ENCODE measurements at regions not wholly inside any gene's neighbourhood (a gene's known extent, or its start where the extent isn't known, plus 50 kb on each side); places are given as distances from the start of the nearest gene placed in this dataset.

GRCh38 chrX:45385757-45386156 lies 185.1 kb upstream of the DIPK2B start:
- TF ChIP-seq CTCF (IDR thresholded peaks at IDR 0.05; ENCODE audit: extremely low read depth, insufficient read depth, missing control alignments): no peak
- DNase-seq (ENCODE audit: low spot score): no peak
- in situ Hi-C loops (cut with MboI; ENCODE audit: low pct_unique_long_range_greater_than_20kb, low sequenced_read_pairs, unreplicated experiment): no loop called here

- TF ChIP-seq CTCF (IDR thresholded peaks at IDR 0.05; ENCODE audit: extremely low read depth, insufficient read depth, missing control alignments): no peak
- no peak for DNase-seq (ENCODE audit: low spot score)
- in situ Hi-C loops (cut with MboI; ENCODE audit: low pct_unique_long_range_greater_than_20kb, low sequenced_read_pairs, unreplicated experiment): no loop called here
Observed at GRCh38 chrX:45381841-45382240, 181.2 kb upstream of the DIPK2B start.

GRCh38 chrX:45381366-45381765 lies 180.7 kb upstream of the DIPK2B start:
- TF ChIP-seq CTCF (IDR thresholded peaks at IDR 0.05; ENCODE audit: extremely low read depth, insufficient read depth, missing control alignments): no peak
- in situ Hi-C loops (cut with MboI; ENCODE audit: low pct_unique_long_range_greater_than_20kb, low sequenced_read_pairs, unreplicated experiment): no loop called here
- no peak for DNase-seq (ENCODE audit: low spot score)

GRCh38 chrX:45379236-45379635 lies 178.6 kb upstream of the DIPK2B start:
- DNase-seq (ENCODE audit: low spot score): no peak
- no peak for TF ChIP-seq CTCF (IDR thresholded peaks at IDR 0.05; ENCODE audit: extremely low read depth, insufficient read depth, missing control alignments)
- in situ Hi-C loops (cut with MboI; ENCODE audit: low pct_unique_long_range_greater_than_20kb, low sequenced_read_pairs, unreplicated experiment): no loop called here

GRCh38 chrX:45372151-45372550 lies 171.5 kb upstream of the DIPK2B start:
- in situ Hi-C loops (cut with MboI; ENCODE audit: low pct_unique_long_range_greater_than_20kb, low sequenced_read_pairs, unreplicated experiment): no loop called here
- no peak for TF ChIP-seq CTCF (IDR thresholded peaks at IDR 0.05; ENCODE audit: extremely low read depth, insufficient read depth, missing control alignments)
- no peak for DNase-seq (ENCODE audit: low spot score)

- DNase-seq (ENCODE audit: low spot score): no peak
- TF ChIP-seq CTCF (IDR thresholded peaks at IDR 0.05; ENCODE audit: extremely low read depth, insufficient read depth, missing control alignments): no peak
- in situ Hi-C loops (cut with MboI; ENCODE audit: low pct_unique_long_range_greater_than_20kb, low sequenced_read_pairs, unreplicated experiment): no loop called here
Observed at GRCh38 chrX:45368705-45369104, 168.0 kb upstream of the DIPK2B start.

GRCh38 chrX:45363596-45363995 lies 162.9 kb upstream of the DIPK2B start:
- in situ Hi-C loops (cut with MboI; ENCODE audit: low pct_unique_long_range_greater_than_20kb, low sequenced_read_pairs, unreplicated experiment): no loop called here
- no peak for DNase-seq (ENCODE audit: low spot score)
- TF ChIP-seq CTCF (IDR thresholded peaks at IDR 0.05; ENCODE audit: extremely low read depth, insufficient read depth, missing control alignments): no peak
